Ovary (tissue), 7 donors: ENCODE measurements at regions not wholly inside any gene's neighbourhood (a gene's known extent, or its start where the extent isn't known, plus 50 kb on each side); places are given as distances from the start of the nearest gene placed in this dataset.

ENCODE experiments used
- DNase-seq, 5 donors: peaks; one replicate each; pipeline ENCODE4 v3.0.0-alpha.2; 2019 to 2020
- H3K27ac ChIP-seq, 2 donors: fragments of 200-600 bp; one replicate each; pipeline versions ENCODE4 v1.5.1 to v1.8.0; 2019 to 2022
- H3K27me3 ChIP-seq: fragments of 200-600 bp; one replicate; pipeline ENCODE4 v1.8.0; 2022
- H3K36me3 ChIP-seq: fragments of 200-600 bp; sonication (generic); one replicate; pipeline ENCODE4 v1.5.1; 2019
- H3K4me1 ChIP-seq: one replicate; pipeline ENCODE4 v1.8.1; 2013; ENCODE audit warnings: mild to moderate bottlenecking, moderate library complexity; ENCODE audit not compliant: insufficient read depth
- H3K4me3 ChIP-seq: fragments of 200-600 bp; sonication (generic); one replicate; pipeline ENCODE4 v1.5.1; 2017
- H3K9me3 ChIP-seq, 2 donors: fragments of 200-600 bp in 1 of 2; sonication (generic) in 1 of 2; one replicate each; pipeline versions ENCODE4 v1.5.1 to v1.8.1; 2013 to 2019; ENCODE audit warnings: mild to moderate bottlenecking in 1 of 2, moderate library complexity in 1 of 2
- CTCF ChIP-seq, 3 donors: fragments of 450-650 bp in 2 of 3; fragments of 200-600 bp in 1 of 3; IDR thresholded peaks; one replicate each; pipeline versions ENCODE4 v1.5.1 to v1.8.0; 2016 to 2022; ENCODE audit warnings: antibody characterized with exemption in 3 of 3, mild to moderate bottlenecking in 1 of 3
- EP300 ChIP-seq: sonication (generic); formaldehyde crosslinking; IDR thresholded peaks from one replicate; pipeline ENCODE4 v1.6.1; 2017; ENCODE audit warnings: antibody characterized with exemption
- POLR2A ChIP-seq: fragments of 450-650 bp; IDR thresholded peaks from one replicate; pipeline ENCODE4 v1.6.1; 2017; ENCODE audit warnings: antibody characterized with exemption, mild to moderate bottlenecking, moderate library complexity
- WGBS, 3 donors: extraction: QIAGEN DNeasy Blood & Tissue Kit in 1 of 3; methylation state at CpG; one replicate each; pipeline versions ENCODE4 v1.1.5 to v1.1.7; 2013 to 2017; 5-methylcytosine and 5-hydroxymethylcytosine counted together
- intact Hi-C, 4 donors: fragments of 100-400 bp; cut with DNase I; formaldehyde crosslinking; loops; one replicate each; pipeline versions ENCODE4 v1.11.0 to v1.15.1; 2022 to 2023
- donor health status: DM: no; HTN: no; CAD: no; lungs with moderate emphysema.
- donor health status: DM: no; HTN: no; CAD: no.
- donor health status: Bipolar disorder and iron deficiency.
- donor health status: DM: no; HTN: no; CAD: no.
- donor health status: DM: yes; HTN: yes; CAD: no.

DNA sequence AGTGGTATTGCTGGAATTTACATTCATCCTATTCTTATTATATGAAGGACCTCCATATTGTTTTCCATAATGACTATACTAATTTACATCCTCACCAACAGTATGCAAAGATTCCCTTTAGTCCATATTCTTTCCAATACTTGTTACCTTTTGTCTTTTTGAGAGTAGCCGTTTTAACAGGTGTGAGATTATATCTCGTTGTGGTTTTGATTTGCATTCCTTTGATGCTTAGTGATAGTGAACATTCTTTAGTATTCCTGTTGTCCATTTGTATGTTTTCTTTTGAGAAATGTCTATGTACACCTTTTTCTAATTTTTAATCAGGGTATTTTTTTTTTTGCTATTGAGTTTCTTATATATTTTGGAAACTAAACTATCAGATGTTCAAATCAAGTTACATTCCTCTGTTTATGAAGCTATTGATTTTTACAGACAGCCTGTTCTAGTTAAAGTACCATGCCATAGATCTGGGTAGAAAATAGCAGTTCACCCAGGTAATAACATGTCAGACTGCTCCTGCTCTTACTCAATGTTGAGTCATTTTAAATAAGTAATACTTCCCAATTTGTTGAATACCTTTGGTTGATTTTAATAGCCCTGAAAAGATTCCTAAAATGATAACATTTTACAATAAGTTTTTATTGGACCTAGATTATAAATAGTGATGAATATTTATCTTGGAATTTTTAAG is 1108.7 kb downstream of the NCAM2 start:
- no peaks in the 10 kb centered on the region for H3K27me3 ChIP-seq
- intact Hi-C loops: no loop called here

GRCh38 chr21:22115746-22116145 is 1117.5 kb downstream of the NCAM2 start:
- Histone ChIP-seq H3K27ac (no peak overlapping the region), H3K4me3 (no peak overlapping the region), H3K27me3 (peaks cover 3% of the 10 kb centered on the region), H3K9me3 (no peaks in the 10 kb centered on the region), H3K4me1 (no peaks in the 10 kb centered on the region), H3K36me3 (no peaks in the 10 kb centered on the region)
- intact Hi-C loops: no loop called here
- no peak for TF ChIP-seq CTCF (IDR thresholded peaks at IDR 0.05)
- TF ChIP-seq EP300: no peak
- no peak for TF ChIP-seq POLR2A
- 92 to 95% (median 94%) methylated on average over 2 of the region's 2 CpGs for WGBS, 3 donors
- no peak for DNase-seq

More for the DNA sequence above, 1108.7 kb downstream of the NCAM2 start:
- Histone ChIP-seq H3K4me1 (no peaks in the 10 kb centered on the region), H3K9me3 (no peaks in the 10 kb centered on the region), H3K4me3 (no peak overlapping the region), H3K27ac (no peak overlapping the region), H3K36me3 (no peaks in the 10 kb centered on the region)
- 69 to 82% (median 70%) methylated on average over 2 of the region's 2 CpGs for WGBS, 3 donors
- no peak for TF ChIP-seq CTCF (IDR thresholded peaks at IDR 0.05)
- TF ChIP-seq POLR2A: no peak
- no peak for DNase-seq

- intact Hi-C loops: no loop called here
Observed at GRCh38 chr21:22120616-22121266, 1122.5 kb downstream of the NCAM2 start.

GRCh38 chr21:22125581-22125980 is 1127.4 kb downstream of the NCAM2 start:
- intact Hi-C loops: no loop called here
- Histone ChIP-seq H3K36me3 (no peaks in the 10 kb centered on the region), H3K4me3 (no peak overlapping the region), H3K4me1 (no peaks in the 10 kb centered on the region), H3K9me3 (no peaks in the 10 kb centered on the region), H3K27me3 (no peaks in the 10 kb centered on the region), H3K27ac (no peak overlapping the region)
- DNase-seq: no peak
- 89 to 94% (median 93%) methylated on average over 2 of the region's 2 CpGs for WGBS, 3 donors
- no peak for TF ChIP-seq POLR2A
- TF ChIP-seq EP300: no peak
- no peak for TF ChIP-seq CTCF (IDR thresholded peaks at IDR 0.05)

More at GRCh38 chr21:22120616-22121266, 1122.5 kb downstream of the NCAM2 start:
- TF ChIP-seq POLR2A (no peak), CTCF (IDR thresholded peaks at IDR 0.05) (no peak), EP300 (no peak)
- Histone ChIP-seq H3K27ac (no peak overlapping the region), H3K9me3 (no peaks in the 10 kb centered on the region), H3K4me1 (no peaks in the 10 kb centered on the region), H3K36me3 (no peaks in the 10 kb centered on the region), H3K27me3 (peaks cover 3% of the 10 kb centered on the region), H3K4me3 (no peak overlapping the region)
- no peak for DNase-seq
- WGBS, 3 donors: 80 to 82% (median 81%) methylated on average over 14 of the region's 14 CpGs
